ENCODE measurements at regions not wholly inside any gene's neighbourhood (a gene's known extent, or its start where the extent isn't known, plus 50 kb on each side); places are given as distances from the start of the nearest gene placed in this dataset.

- DNase-seq (ENCODE audit: low read depth in 2 of 3, low spot score in 2 of 3) = no peak
Observed at GRCh38 chr2:237150186-237150585, 64.5 kb downstream of the COPS8 start.

DNA sequence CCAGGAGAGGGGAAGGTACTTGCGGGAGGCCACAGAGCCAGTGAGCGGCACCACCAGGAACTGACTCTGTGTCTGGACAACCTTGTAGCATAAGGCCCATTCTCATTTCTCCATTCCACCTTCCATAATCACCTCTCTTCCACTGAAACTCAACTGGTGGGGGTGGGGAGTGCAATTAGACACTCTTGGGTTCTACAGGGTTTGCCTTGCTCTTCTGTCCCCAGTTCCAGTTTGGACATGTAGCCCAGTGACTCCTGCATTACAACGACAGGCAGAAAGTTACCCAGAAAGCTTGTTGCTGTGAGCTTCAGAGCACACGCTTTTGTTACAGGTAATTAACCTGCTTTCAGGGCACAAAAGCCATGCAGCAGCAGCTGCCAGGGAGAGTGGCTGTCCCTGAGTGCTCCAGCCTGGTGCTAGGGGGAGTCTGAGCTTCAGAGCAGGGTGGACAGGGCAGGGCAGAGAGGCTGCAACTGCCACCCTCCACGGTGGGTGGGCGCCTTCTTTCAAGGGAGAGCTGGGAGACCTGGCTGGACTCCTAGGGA, 65.2 kb downstream of the COPS8 start:
- no peak for DNase-seq (ENCODE audit: low read depth in 2 of 3, low spot score in 2 of 3)

DNA sequence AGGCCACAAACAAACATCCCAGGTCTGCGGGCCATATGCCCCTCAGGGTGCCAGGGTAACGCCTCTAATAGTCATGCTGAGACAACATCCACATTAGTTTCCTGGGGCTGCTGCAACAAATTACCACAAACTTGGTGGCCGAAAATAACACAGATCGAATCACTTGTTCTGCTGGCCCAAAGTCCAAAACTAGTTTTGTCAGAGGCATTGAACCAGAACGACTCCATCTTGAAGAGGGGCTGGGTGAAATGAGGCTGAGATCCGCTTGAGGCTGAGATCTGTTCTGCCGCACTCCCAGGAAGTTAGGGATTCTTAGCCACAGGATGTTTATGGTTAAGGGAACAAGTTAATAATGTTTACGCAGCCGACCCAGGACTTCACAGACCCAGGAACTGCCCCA, 66.7 kb downstream of the COPS8 start:
- no peak for DNase-seq (ENCODE audit: low read depth in 2 of 3, low spot score in 2 of 3)

- no peak for DNase-seq (ENCODE audit: low read depth in 2 of 3, low spot score in 2 of 3)
Observed at GRCh38 chr2:237153181-237153580, 67.5 kb downstream of the COPS8 start.

DNA sequence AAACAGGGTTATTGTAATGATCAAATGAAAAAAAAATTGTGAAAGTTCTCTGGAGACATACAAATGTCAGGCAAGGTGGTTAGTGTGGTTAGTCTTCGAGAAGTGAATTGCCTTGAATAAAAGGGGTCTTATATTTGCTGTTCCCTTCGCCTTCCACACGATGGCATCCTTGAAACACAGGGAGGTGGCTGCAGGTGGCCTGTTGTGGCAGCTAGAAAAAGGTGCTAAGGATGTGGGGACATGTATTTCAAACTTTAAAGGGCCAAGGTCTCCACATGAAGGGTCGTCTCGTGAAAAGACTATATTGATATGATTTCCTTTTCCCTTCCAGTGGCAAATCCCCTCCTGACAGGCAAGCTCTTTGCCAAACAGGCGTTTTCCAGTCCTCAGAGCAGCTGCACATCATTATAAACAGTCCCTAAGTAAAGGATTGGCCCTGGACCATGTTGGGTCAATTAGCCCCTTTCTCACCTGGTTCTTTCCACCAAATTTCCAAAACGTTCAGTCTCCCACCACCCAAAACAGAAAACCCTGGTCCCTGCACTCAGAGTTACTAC, 68.5 kb downstream of the COPS8 start:
- DNase-seq (ENCODE audit: low read depth in 2 of 3, low spot score in 2 of 3) = peak; percentile 11 to 87 (median 59)

DNA sequence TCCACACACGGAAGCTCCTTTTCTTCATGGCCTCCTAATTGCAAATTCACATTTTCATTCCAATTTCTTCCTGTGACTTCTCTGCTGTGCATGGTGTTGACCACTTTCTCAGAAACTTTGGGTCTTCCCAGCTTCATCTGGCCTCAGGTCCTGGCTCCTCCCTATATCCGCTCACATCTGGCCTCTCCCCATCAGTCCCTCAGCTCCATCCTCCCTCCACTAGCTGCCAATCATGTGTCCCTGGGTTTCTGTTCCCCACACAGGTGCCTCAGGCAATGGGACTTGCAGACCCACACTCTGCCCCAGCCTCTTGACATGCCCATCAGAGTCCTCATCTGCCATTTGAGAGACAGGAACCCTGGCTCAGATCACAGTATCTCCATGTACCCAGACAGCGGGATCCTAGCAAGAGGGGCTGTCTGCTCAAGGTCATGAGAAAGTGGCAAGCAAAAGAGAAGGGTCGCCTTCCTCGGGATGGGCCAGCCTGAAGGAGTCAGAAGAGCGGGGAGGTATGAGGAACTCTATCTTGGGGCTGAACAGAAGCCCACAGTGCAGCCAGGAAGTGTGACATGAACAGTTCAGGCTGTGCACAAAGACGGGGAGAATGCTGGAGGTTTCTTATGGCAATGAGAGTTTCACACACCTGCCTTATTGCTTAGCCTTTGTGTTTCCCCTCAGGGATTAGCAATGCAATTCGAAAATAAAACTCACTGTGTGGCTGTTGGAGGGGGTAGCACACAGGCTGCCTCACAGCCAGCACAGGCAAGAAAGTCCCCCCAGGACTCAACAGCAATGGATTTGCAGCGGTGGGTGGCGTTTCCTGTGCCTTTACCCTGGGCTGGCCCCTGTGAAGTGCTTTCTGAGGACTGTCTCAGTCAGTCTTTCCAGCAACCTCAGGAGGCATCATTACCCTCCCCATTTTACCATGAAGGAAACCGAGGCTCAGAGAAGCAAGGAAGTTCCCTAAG, 69.5 kb downstream of the COPS8 start:
- no peak for DNase-seq (ENCODE audit: low read depth in 2 of 3, low spot score in 2 of 3)

DNA sequence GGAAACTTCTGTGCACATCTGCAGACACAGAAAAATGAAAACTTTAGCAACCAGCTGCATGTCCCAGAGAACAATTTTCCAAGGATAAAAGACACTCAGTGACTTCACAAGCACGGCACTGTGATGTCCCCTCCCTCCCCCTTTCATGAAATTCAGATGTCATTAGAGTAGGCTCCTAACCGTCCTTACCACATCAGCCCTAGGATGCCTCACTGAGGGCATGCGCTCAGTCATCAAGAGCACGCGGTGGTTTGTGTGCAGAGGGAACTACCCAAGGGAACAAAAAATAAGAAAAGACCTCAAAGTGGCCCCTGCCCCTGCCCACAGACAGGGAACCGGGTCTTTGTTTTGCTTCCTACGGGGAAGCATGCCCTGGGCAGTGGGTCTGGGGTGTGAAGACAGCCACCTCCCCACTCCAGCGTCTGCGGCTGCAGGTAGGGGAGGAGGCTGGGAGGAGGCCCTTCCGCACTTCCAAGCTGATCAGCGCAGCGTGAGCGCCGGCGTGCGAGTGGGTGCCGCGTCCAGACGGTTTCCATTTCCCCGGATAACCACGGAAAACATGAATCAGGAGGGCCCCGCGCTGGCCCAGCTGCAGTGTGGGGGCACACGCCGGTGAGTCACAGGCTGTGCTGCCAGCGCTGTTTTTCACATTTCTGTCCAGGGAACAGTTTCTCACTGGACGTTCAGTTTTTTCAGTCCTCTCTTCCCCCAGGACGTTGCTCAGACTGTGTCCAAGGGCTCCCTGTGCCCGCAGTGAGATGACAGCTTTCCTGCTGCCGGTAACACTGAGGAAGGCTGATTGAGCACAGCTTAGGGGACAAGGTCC, 70.6 kb downstream of the COPS8 start:
- peak in 2 of 3 donors; percentile 22 to 25 for DNase-seq (ENCODE audit: low read depth in 2 of 3, low spot score in 2 of 3)

DNA sequence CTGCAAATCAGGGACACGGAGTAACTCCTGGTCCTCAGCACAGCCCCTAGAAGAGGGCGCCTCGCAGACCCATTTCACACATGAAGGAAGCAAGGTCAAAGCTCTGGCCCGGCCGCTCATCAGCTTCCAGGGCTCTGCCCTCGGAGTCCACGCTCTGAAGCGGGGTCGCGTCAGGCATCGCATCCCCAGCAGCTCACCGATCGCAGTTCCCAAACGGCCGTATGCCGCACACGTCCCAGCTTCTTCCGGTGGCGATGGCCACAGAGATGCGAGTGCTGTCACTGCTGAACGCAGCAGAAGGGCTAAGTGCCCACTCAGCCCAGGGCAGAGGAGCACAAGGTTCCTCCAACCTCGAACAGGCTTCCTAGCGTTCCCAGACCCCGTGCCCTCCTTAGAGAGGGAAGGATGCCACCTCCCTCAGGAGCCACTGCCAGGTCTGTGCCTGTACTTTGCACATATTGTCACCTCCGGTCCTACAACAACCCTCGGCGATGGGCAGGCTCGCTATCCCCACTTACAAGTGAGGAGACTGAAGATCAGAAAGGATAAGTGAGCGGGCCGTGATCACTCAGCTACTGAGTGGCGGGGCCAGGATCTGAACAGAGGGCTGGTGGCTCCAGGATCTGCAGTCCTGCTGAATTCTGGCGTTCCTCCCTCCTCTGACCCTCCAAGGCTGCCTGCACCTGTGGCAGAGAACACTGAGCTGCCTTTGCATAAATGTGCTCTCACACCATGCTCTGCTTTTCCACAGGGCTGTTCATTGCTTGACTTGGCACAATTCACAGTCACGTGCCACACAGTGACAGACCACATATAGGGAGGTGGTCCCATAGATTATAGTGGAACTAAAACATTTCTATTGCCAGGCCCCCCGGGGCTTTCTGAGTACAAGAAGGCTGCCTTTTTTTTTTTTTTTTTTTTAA, 71.4 kb downstream of the COPS8 start:
- no peak for DNase-seq (ENCODE audit: low read depth in 2 of 3, low spot score in 2 of 3)

- DNase-seq (ENCODE audit: low read depth in 2 of 3, low spot score in 2 of 3) = no peak
Observed at GRCh38 chr2:237157780-237158102, 72.1 kb downstream of the COPS8 start.

- no peak for DNase-seq (ENCODE audit: low read depth in 2 of 3, low spot score in 2 of 3)
Observed at GRCh38 chr2:237158194-237158593, 72.5 kb downstream of the COPS8 start.

DNA sequence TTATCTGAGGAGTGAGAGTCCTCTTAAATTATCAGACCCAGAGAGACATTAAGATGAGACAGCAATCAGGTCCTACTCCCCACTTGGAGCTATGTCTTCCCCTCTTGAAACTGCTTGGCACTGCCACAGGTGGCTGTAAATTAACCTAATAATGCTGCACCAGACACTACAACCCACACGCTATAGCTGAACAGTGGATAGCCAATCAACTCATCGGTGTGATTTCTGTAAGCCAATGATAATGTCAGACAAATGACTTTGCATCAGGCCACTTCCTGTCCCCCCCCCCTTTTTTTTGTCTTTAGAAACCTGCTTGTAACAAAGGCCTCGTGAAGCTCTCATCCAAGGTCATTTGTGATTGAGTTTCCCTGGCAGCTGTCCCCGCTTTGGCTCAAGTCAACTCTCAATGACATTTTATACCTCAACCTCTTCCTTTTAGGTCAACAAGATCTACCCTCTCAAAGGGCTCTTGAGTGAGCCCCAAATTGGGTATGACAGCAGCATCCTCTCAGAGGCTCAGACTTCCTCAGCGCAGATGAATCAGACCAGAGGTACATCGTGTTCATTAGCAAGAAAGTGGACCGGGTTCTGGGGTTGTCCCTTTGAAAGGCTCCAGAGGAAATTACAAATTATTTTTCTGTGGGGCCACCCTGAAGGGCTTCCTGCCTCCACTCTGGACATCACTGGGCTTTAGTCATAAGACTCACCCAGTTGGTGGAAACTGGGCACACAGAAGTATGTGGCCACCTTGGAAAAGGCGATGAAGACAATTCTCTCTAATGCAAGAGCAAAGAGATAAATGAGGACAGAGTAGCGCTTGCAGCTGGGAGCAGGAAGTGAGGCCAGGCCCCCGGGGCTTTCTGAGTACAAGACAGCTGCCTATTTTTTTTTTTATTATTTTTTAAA, 73.6 kb downstream of the COPS8 start:
- no peak for DNase-seq (ENCODE audit: low read depth in 2 of 3, low spot score in 2 of 3)

DNA sequence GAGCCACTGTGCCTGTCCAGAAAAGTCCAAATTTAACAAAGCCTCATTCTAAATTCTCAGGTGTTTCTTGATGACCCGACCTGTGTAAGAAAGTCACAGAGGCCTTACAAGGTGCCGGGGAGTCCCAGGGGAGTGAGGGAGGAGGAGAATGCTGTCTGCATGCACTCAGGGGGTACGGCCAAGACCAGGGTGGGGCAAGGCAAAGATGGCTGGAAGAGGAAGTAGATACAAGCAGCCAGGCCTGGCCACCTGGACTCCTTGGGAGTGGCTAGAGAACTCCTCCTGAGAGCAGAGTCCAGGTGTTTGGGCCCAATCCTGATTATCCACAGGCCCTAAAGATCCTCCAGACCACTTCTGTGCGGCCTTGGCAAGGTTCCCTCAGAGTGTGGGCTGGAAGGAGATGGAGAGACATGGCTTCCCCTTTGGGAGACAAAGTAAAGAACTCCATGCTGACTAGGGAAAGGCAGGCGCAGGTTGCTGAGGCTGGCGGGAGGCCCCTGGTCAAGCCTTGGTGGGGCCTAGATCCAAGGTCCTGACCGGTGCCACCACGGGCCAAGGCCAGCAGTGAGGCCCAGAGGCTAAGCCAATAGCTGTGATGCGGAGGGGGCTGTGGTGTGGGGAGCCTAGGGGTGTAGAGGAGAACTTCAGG, 74.7 kb downstream of the COPS8 start:
- no peak for DNase-seq (ENCODE audit: low read depth in 2 of 3, low spot score in 2 of 3)

- DNase-seq (ENCODE audit: low read depth in 2 of 3, low spot score in 2 of 3) = no peak
Observed at GRCh38 chr2:237161189-237161588, 75.5 kb downstream of the COPS8 start.

GRCh38 chr2:237162959-237163358, 77.3 kb downstream of the COPS8 start:
- DNase-seq (ENCODE audit: low read depth in 2 of 3, low spot score in 2 of 3) = no peak

DNA sequence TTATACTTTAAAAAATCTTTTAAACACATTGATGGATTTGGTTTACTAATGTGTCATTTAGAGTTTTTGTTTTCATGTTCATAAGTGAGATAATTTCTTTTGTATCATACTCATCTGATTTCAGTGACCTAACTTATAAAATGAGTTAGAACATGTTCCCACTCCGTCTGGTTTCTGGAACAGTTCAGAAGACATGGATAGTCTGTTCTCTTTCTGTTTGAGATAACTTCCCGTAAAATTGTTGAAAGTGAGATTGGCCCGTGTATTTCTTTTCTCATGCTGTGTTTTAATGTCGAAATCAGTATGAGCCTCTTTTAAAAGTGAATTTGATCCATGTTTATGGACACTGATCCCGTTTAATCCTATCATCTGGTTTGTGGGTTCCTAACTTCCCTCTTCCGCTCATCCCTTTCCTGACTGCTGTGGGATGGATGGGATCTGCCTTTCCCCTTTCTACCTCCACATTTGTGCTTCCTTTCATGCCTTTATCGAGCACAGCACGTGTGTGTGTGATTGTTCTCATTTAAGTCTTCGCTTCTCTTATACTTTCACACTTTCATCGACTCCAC, 78.9 kb downstream of the COPS8 start:
- no peak for DNase-seq (ENCODE audit: low read depth in 2 of 3, low spot score in 2 of 3)

DNA sequence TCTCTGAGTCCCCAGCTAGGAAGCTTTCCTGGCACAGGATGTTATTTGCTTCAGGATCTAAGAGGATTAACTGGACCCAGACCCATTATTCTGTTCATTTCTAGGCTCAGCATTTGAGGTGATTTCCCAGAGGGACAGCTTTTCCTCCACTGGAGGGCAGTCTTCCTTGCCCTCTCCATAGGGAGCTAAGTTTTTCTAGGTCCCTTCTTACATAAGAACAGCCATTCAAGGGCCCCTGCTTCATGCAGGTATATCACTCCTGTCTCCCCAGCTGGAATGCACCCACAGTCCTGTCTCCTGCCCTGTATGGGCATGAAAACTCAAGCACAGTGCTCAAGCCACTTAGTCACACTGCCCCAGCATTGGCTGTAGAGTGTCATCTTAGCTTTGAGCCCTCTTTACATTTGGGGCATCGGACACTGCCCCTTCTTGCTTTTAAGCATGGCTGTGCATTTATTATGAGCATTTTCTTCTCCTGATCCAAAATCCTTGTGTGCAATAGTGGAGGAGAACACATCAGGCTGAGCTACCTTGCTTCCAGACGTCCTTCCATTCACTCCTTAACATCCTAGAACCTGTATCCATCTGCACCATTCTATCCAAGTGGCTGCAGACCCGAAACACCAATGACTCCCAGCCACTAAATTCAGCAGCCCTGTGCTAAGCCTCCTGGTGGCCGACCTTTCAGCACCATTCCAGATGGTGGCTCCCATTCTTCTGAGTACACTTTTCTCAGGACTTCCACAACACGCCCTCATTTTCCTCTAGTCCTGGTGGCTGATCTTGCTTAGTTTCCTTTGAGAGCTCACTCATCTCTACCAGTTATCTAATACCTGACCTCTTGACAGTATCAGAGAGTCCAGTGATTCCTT, 80.0 kb downstream of the COPS8 start:
- peak in 1 of 3 donors; percentile 21 for DNase-seq (ENCODE audit: low read depth in 2 of 3, low spot score in 2 of 3)

DNA sequence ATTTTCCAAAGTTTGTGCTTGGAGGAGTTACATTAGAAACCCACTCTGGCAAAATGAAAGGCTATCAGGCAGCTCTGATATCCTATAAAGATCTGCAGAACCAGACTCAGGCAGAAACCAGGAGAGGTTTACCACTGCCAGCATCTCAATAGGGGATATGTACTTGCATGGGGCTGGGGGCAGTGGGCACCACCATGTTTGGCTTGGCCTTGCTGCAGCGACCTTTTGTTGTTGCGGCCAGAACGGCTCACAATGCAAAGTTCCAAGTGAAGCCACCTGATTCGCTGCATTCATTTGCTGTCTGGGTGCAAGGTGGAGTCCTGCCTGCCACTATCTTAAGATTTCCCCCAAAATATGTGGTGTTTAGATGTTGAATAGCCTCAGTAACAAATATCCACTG, 81.3 kb downstream of the COPS8 start:
- no peak for DNase-seq (ENCODE audit: low read depth in 2 of 3, low spot score in 2 of 3)
